HFFc6 (cell line): ENCODE measurements at regions not wholly inside any gene's neighbourhood (a gene's known extent, or its start where the extent isn't known, plus 50 kb on each side); places are given as distances from the start of the nearest gene placed in this dataset.

Source experiments
- DNase-seq: peaks from one replicate; pipeline ENCODE4 v3.0.0-alpha.2; 2018
- H3K27ac Mint-ChIP-seq: 2 replicates; pipeline ENCODE4 v1.8.0; 2020; ENCODE audit warnings: mild to moderate bottlenecking, mixed read lengths
- H3K27me3 Mint-ChIP-seq: 2 replicates; pipeline ENCODE4 v1.8.0; 2021; ENCODE audit warnings: mild to moderate bottlenecking, moderate library complexity, mixed read lengths; ENCODE audit not compliant: insufficient read depth
- H3K36me3 Mint-ChIP-seq: 2 replicates; pipeline ENCODE4 v1.8.0; 2021; ENCODE audit warnings: low read depth, mixed read lengths
- H3K4me1 Mint-ChIP-seq: 2 replicates; pipeline ENCODE4 v1.8.0; 2020; ENCODE audit warnings: low read depth, mixed read lengths
- H3K4me3 Mint-ChIP-seq: 2 replicates; pipeline ENCODE4 v1.8.0; 2020; ENCODE audit warnings: mild to moderate bottlenecking, moderate library complexity, mixed read lengths
- H3K9me3 Mint-ChIP-seq: 2 replicates; pipeline ENCODE4 v1.8.0; 2020; ENCODE audit warnings: mild to moderate bottlenecking, mixed read lengths
- TF ChIP-seq, protein P1 (sequence below): fragments of 200-600 bp; sonication (generic); IDR thresholded peaks from 2 replicates; pipeline ENCODE4 v1.5.0; 2021; ENCODE audit warnings: antibody characterized with exemption, mild to moderate bottlenecking

DNA sequence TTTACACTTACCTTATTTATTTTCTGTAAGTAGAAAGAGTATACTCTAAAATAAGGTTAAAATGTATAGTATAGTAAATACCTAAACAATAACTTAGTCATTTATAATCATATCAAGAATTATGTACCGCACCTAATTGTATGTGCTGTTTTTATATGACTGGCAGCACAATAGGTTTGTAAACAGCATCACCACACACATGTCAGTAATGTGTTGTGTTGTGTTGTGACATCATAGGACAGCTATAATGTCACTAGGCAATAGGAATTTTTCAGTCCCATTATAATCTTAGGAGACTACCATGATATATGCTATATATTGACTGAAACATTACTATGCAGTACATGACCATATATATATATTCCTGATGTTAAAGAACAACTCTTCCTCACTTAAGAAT, 99.9 kb upstream of the CNTN4 start:
- H3K4me1 Mint-ChIP-seq: no peaks in the 10 kb centered on the region
- no peak for DNase-seq
- H3K27ac Mint-ChIP-seq: no peak overlapping the region
- peaks cover 38% of the 10 kb centered on the region for H3K9me3 Mint-ChIP-seq
- TF ChIP-seq, protein P1, sequence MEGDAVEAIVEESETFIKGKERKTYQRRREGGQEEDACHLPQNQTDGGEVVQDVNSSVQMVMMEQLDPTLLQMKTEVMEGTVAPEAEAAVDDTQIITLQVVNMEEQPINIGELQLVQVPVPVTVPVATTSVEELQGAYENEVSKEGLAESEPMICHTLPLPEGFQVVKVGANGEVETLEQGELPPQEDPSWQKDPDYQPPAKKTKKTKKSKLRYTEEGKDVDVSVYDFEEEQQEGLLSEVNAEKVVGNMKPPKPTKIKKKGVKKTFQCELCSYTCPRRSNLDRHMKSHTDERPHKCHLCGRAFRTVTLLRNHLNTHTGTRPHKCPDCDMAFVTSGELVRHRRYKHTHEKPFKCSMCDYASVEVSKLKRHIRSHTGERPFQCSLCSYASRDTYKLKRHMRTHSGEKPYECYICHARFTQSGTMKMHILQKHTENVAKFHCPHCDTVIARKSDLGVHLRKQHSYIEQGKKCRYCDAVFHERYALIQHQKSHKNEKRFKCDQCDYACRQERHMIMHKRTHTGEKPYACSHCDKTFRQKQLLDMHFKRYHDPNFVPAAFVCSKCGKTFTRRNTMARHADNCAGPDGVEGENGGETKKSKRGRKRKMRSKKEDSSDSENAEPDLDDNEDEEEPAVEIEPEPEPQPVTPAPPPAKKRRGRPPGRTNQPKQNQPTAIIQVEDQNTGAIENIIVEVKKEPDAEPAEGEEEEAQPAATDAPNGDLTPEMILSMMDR: no peak
- no peaks in the 10 kb centered on the region for H3K36me3 Mint-ChIP-seq
- no peak overlapping the region for H3K4me3 Mint-ChIP-seq
- no peaks in the 10 kb centered on the region for H3K27me3 Mint-ChIP-seq

DNA sequence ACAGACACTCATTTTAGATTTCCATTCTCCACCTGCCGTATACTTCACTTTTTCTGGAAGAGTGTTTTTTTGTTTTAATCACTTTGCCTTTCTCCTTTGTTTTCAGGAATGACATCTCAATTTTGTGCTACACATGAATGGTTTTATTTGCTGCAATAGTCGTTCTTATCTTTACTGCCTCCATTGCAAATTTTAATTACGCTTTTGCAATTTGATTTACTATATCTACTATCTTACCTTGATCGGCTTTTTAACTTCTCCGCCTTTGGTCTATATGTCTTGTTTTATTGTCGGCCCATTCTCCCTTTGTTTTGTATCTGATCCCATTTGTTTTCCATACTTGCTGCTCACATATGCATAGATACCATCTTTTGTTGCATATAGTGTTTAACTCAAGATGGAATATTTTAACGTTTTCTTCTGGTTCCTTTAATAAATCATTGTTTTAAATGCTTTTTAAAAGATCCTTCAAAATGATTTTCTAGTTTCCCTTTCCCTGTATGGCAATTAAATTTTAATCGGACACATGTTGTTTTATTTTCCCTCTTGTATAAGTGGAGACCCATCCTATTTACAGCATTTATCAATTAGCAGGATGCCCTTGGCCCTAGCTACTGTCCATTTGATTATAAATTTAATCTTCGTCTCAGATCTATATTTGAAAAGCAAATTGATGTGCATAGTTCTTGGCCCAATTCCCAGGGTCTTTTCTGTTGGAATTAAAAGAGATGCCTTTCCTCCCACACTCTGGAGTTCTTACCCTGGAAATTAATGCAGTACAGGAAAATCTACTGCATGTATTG, 97.2 kb upstream of the CNTN4 start:
- TF ChIP-seq, protein P1: no peak
- H3K27me3 Mint-ChIP-seq: no peaks in the 10 kb centered on the region
- H3K9me3 Mint-ChIP-seq: peaks cover 44% of the 10 kb centered on the region
- DNase-seq: no peak
- no peaks in the 10 kb centered on the region for H3K4me1 Mint-ChIP-seq
- no peaks in the 10 kb centered on the region for H3K36me3 Mint-ChIP-seq
- H3K4me3 Mint-ChIP-seq: no peak overlapping the region
- no peak overlapping the region for H3K27ac Mint-ChIP-seq

DNA sequence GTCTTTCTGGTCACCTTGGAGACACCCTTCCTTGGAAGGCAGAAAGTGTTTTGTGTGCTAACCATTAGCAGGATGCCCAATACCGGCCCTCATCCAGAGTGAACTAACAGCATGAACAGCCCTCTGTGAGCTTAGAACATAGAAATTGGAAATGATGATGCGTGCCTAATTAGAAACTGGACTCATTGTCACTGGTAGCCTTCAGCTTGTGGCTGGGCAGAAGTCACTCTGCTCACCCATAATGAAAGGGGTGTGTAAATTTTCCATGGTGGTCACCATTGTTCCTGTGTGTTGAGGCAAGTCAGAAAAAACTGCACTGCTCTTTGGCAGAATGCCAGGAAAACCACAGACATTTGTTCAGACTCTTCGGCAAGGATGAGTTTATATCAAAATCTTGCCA, 74.7 kb upstream of the CNTN4 start:
- Mint-ChIP-seq H3K36me3 (no peaks in the 10 kb centered on the region), H3K4me1 (no peaks in the 10 kb centered on the region), H3K27me3 (no peaks in the 10 kb centered on the region), H3K27ac (no peak overlapping the region), H3K4me3 (no peak overlapping the region), H3K9me3 (peaks cover 39% of the 10 kb centered on the region)
- TF ChIP-seq, protein P1: no peak
- DNase-seq: no peak

DNA sequence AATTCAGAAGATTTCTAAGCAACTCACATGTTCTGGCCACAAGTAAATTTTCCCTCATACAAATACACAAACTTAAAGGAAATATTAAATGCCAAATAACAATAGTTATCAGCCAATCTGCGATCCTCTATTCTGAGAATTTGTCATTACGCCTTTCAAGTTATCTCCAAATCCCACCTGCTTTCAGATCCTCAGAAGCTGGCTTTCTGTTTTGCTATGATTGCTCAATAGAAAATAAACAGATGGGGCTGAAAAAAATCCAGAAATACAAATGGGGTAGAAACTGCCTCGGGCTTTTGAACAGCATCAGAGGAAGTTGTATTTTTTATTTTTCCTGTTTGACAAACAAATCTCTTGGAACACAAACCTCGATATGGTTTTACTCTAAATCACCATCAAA, 74.0 kb upstream of the CNTN4 start:
- no peak overlapping the region for H3K4me3 Mint-ChIP-seq
- no peak for DNase-seq
- TF ChIP-seq, protein P1: no peak
- H3K4me1 Mint-ChIP-seq: no peaks in the 10 kb centered on the region
- no peaks in the 10 kb centered on the region for H3K27me3 Mint-ChIP-seq
- peaks cover 40% of the 10 kb centered on the region for H3K9me3 Mint-ChIP-seq
- no peaks in the 10 kb centered on the region for H3K36me3 Mint-ChIP-seq
- H3K27ac Mint-ChIP-seq: no peak overlapping the region

DNA sequence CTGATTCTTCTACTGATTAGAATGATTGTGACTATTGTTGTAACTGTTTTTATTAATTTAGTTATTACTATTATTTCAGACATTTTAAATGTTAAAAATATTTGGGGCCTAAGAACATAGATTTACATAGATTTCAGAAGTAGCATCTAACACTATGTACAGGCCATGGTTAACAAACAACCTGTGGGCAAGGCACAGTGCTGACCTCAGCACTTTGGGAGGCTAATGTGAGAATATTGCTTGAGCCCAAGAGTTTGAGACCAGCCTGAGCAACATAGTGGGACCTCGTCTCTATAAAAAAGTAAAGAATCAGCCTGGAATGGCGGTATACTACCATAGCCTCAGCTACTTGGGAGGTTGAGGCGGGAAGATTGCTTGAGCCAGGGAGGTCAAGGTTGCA, 69.1 kb upstream of the CNTN4 start:
- no peak overlapping the region for H3K4me3 Mint-ChIP-seq
- no peak overlapping the region for H3K27ac Mint-ChIP-seq

More for the DNA sequence above, 69.1 kb upstream of the CNTN4 start:
- no peak for DNase-seq
- Mint-ChIP-seq H3K9me3 (peaks cover 37% of the 10 kb centered on the region), H3K36me3 (no peaks in the 10 kb centered on the region), H3K27me3 (no peaks in the 10 kb centered on the region), H3K4me1 (no peaks in the 10 kb centered on the region)
- TF ChIP-seq, protein P1: no peak
